SU-DHL-6 (cell line): ENCODE measurements at regions not wholly inside any gene's neighbourhood (a gene's known extent, or its start where the extent isn't known, plus 50 kb on each side); places are given as distances from the start of the nearest gene placed in this dataset.

Experiments used
- H2AFZ ChIP-seq: fragments of 200-600 bp; sonication (generic); 2 replicates; pipeline ENCODE4 v1.6.1; 2014; ENCODE audit warnings: low read depth, mild to moderate bottlenecking, moderate library complexity, mixed read lengths, antibody characterized with exemption, low read length; ENCODE audit not compliant: severe bottlenecking
- H3F3A ChIP-seq: fragments of 200-600 bp; shearing (Covaris generic); 2 replicates; pipeline ENCODE4 v1.6.0; 2016; ENCODE audit warnings: antibody characterized with exemption, mild to moderate bottlenecking; ENCODE audit not compliant: insufficient read depth
- H3K27ac ChIP-seq: fragments of 200-600 bp; sonication (generic); 2 replicates; pipeline ENCODE4 v1.5.1; 2016; ENCODE audit warnings: low read depth, mild to moderate bottlenecking, low read length, moderate library complexity, mixed read lengths
- H3K27me3 ChIP-seq: fragments of 200-600 bp; sonication (generic), shearing (Covaris generic); 2 replicates; pipeline ENCODE4 v1.6.0; 2014; ENCODE audit warnings: mild to moderate bottlenecking, low read length
- H3K36me3 ChIP-seq: fragments of 200-600 bp; sonication (generic); 2 replicates; pipeline ENCODE4 v1.6.1; 2014; ENCODE audit warnings: mild to moderate bottlenecking, low read length, mixed read lengths
- H3K4me2 ChIP-seq: fragments of 300-600, 200-600 bp; shearing (Covaris generic), sonication (generic); 2 replicates; pipeline ENCODE4 v1.6.0; 2014; ENCODE audit warnings: low read length, low read depth, mild to moderate bottlenecking; ENCODE audit not compliant: poor library complexity, severe bottlenecking
- H3K4me3 ChIP-seq: fragments of 200-600 bp; sonication (generic); 2 replicates; pipeline ENCODE4 v1.5.1; 2014; ENCODE audit warnings: antibody characterized with exemption, low read length, mild to moderate bottlenecking, mixed read lengths; ENCODE audit not compliant: insufficient read depth, poor library complexity, severe bottlenecking
- H3K79me2 ChIP-seq: fragments of 200-600 bp; sonication (generic); 2 replicates; pipeline ENCODE4 v1.6.1; 2014; ENCODE audit warnings: mild to moderate bottlenecking, low read length, moderate library complexity; ENCODE audit not compliant: insufficient read depth
- H3K9ac ChIP-seq: fragments of 200-600 bp; sonication (generic); 2 replicates; pipeline ENCODE4 v1.7.0; 2014; ENCODE audit warnings: mild to moderate bottlenecking, low read length
- H3K9me2 ChIP-seq: fragments of 200-600 bp; sonication (generic); replicated peaks from 2 replicates; pipeline ENCODE4 v1.6.1; 2014; ENCODE audit warnings: low read length; ENCODE audit not compliant: insufficient read depth
- H3K9me3 ChIP-seq: fragments of 200-600 bp; sonication (generic); 2 replicates; pipeline ENCODE4 v1.6.1; 2014; ENCODE audit warnings: low read length, mixed read lengths; ENCODE audit not compliant: insufficient read depth
- H4K20me1 ChIP-seq: fragments of 200-600 bp; sonication (generic); 2 replicates; pipeline ENCODE4 v1.6.1; 2014; ENCODE audit warnings: low read depth, mild to moderate bottlenecking, antibody characterized with exemption, low read length, moderate library complexity, mixed read lengths
- EZH2phosphoT487 ChIP-seq: fragments of 200-600 bp; sonication (generic), shearing (Covaris generic); conservative IDR thresholded peaks from 2 replicates; pipeline ENCODE4 v1.6.1; 2018; ENCODE audit warnings: mild to moderate bottlenecking, antibody characterized with exemption, low read length, moderate library complexity, mixed read lengths
- TF ChIP-seq, protein P1 (sequence below): fragments of 200-600 bp; sonication (generic); IDR thresholded peaks from one replicate; pipeline ENCODE4 v1.5.1; 2017; ENCODE audit warnings: antibody characterized with exemption, mild to moderate bottlenecking, low read length, moderate library complexity; ENCODE audit not compliant: insufficient read depth, poor library complexity, severe bottlenecking

DNA sequence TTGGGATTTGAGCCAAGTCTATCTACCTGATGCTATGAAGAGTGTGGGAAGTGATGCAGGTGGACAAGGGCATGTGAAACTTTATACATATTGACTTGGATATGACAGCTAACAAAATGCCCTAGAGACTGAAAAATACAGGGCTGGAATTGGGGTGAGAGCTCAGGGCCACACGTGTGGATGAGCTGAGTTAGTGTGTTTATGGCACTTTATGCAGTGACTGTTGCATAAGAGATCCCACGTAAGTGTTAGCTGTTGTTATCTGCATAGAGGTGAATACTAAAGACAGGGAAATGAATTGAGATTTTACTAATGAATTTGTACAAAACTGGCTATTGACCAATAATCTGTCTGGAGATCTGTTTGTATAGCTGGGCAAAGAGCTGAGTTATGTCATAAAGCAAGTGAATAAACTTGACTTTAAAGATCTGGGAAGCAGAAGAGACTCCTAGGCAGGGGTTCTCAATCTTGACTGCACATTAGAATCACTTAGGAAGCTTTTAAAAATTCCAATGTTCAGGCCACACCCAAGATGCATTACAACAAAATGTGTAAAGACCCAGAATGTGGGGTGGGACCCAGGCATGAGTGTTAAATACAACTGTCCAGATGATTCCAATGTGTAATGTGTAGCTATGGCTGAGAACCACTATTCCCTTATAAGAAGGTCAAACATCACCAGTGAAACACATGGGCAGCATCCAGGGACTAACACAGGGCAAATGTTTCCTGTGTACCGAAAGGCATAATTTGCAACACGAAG, 74.2 kb upstream of the STK17B start:
- H3K9ac ChIP-seq = no peak overlapping the region
- no peaks in the 10 kb centered on the region for H4K20me1 ChIP-seq
- H3K27me3 ChIP-seq = no peaks in the 10 kb centered on the region
- H2AFZ ChIP-seq = no peak overlapping the region
- H3K79me2 ChIP-seq = no peaks in the 10 kb centered on the region
- H3K4me3 ChIP-seq = no peak overlapping the region
- H3K9me3 ChIP-seq = no peaks in the 10 kb centered on the region
- H3F3A ChIP-seq = peaks cover 40% of the 10 kb centered on the region
- no peaks in the 10 kb centered on the region for H3K36me3 ChIP-seq
- H3K9me2 ChIP-seq = no peaks in the 10 kb centered on the region
- no peak overlapping the region for H3K4me2 ChIP-seq
- TF ChIP-seq EZH2phosphoT487 = no peak
- TF ChIP-seq, protein P1, sequence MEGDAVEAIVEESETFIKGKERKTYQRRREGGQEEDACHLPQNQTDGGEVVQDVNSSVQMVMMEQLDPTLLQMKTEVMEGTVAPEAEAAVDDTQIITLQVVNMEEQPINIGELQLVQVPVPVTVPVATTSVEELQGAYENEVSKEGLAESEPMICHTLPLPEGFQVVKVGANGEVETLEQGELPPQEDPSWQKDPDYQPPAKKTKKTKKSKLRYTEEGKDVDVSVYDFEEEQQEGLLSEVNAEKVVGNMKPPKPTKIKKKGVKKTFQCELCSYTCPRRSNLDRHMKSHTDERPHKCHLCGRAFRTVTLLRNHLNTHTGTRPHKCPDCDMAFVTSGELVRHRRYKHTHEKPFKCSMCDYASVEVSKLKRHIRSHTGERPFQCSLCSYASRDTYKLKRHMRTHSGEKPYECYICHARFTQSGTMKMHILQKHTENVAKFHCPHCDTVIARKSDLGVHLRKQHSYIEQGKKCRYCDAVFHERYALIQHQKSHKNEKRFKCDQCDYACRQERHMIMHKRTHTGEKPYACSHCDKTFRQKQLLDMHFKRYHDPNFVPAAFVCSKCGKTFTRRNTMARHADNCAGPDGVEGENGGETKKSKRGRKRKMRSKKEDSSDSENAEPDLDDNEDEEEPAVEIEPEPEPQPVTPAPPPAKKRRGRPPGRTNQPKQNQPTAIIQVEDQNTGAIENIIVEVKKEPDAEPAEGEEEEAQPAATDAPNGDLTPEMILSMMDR = no peak
- no peak overlapping the region for H3K27ac ChIP-seq

DNA sequence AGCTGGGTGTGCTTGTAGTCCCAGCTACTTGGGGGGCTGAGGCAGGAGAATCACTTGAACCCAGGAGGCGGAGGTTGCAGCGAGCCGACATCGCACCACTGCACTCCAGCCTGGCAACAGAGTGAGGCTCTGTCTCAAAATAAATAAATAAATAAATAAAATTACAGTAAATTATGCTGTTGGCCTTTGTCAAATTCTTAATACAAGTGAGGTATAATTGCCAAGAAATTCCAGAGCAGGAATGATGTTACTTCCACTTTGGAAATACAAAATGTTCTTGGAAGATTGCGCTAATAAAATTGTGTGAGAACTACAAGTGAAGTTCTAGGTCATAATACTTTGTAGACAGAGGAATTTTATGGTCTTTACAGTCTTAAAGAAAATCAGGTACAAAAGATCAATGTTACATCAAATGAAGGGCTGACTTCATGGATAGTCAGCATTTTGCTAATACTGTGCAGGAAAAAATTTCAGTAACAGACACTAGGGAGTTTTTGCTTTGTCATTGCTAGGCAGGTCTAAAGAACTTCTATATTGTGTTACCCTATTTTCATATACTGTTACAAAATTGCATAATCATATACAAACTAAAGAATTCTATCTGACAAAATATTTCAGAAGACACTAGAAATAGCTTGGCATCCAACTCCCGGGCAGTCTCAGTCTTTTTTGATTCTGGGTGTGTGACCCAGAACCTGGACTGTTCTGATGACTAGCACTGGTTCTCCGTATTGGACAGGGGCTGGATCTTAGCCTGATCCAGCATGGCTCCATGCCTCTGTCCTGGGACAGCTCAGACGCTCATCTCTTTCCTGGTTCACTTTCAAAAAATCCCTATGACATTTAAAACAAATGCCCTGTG, 76.0 kb upstream of the STK17B start:
- no peak for TF ChIP-seq EZH2phosphoT487
- TF ChIP-seq, protein P1 = no peak
- H3K4me3 ChIP-seq = no peak overlapping the region
- no peak overlapping the region for H3K27ac ChIP-seq
- no peaks in the 10 kb centered on the region for H3K36me3 ChIP-seq
- H3K79me2 ChIP-seq = no peaks in the 10 kb centered on the region
- H3K27me3 ChIP-seq = no peaks in the 10 kb centered on the region
- H3K4me2 ChIP-seq = no peak overlapping the region
- H3F3A ChIP-seq = peaks cover 24% of the 10 kb centered on the region
- no peaks in the 10 kb centered on the region for H4K20me1 ChIP-seq
- no peaks in the 10 kb centered on the region for H3K9me3 ChIP-seq
- H3K9me2 ChIP-seq = no peaks in the 10 kb centered on the region
- H2AFZ ChIP-seq = no peak overlapping the region
- no peak overlapping the region for H3K9ac ChIP-seq

DNA sequence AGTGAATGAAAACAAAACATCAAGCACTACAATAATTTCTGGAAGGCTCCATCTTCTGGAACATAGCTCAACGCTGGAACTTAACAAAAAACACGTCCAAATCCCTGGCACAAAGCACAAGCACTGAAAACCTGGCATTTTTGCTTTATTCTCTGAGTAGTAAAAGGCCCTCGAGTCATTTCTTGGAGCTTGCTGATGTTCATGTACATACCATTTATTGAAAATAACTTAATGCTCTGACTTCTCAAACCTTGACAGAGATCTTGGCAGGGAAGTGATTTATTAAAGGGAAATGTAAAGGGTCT, 76.5 kb upstream of the STK17B start:
- TF ChIP-seq, protein P1 = no peak
- no peak for TF ChIP-seq EZH2phosphoT487
- Histone ChIP-seq H3K9me3 (no peaks in the 10 kb centered on the region), H3K9me2 (no peaks in the 10 kb centered on the region), H4K20me1 (no peaks in the 10 kb centered on the region), H3K79me2 (no peaks in the 10 kb centered on the region), H3K27me3 (no peaks in the 10 kb centered on the region), H3K4me3 (no peak overlapping the region), H3K9ac (no peak overlapping the region), H2AFZ (no peak overlapping the region), H3K27ac (no peak overlapping the region), H3F3A (peaks cover 22% of the 10 kb centered on the region), H3K36me3 (no peaks in the 10 kb centered on the region), H3K4me2 (no peak overlapping the region)
